ENCODE measurements at regions not wholly inside any gene's neighbourhood (a gene's known extent, or its start where the extent isn't known, plus 50 kb on each side); places are given as distances from the start of the nearest gene placed in this dataset.
"Not testable (repeated sequence)": the region's sequence is repeated elsewhere in the genome, so short reads cannot be mapped to it uniquely, and the experiment has no call there.

GRCh38 chr4:184907810-184908209 lies 82.0 kb upstream of the ACSL1 start:
- DNase-seq, result no peak

GRCh38 chr4:184911310-184911709 lies 85.5 kb upstream of the ACSL1 start:
- no peak for DNase-seq

GRCh38 chr4:184913356-184914143 lies 87.8 kb upstream of the ACSL1 start:
- no peak for DNase-seq

- not testable (repeated sequence) for DNase-seq
Measured at GRCh38 chr4:184918799-184919198, 93.0 kb upstream of the ACSL1 start.

GRCh38 chr4:184921456-184921855 lies 95.7 kb upstream of the ACSL1 start:
- no peak for DNase-seq

GRCh38 chr4:184922301-184922700 lies 96.0 kb upstream of the HELT start:
- no peak for DNase-seq

- DNase-seq, result no peak
Measured at GRCh38 chr4:184924516-184924915, 93.8 kb upstream of the HELT start.

- DNase-seq, result no peak
Measured at GRCh38 chr4:184929476-184929875, 88.8 kb upstream of the HELT start.

- DNase-seq, result no peak
Measured at GRCh38 chr4:184930026-184930425, 88.3 kb upstream of the HELT start.

GRCh38 chr4:184932343-184932742 lies 85.9 kb upstream of the HELT start:
- DNase-seq, result no peak

GRCh38 chr4:184933311-184933710 lies 85.0 kb upstream of the HELT start:
- no peak for DNase-seq

- DNase-seq, result no peak
Measured at GRCh38 chr4:184934184-184934583, 84.1 kb upstream of the HELT start.

- DNase-seq, result no peak
Measured at GRCh38 chr4:184934961-184935360, 83.3 kb upstream of the HELT start.

- DNase-seq, result no peak
Measured at GRCh38 chr4:184936071-184936470, 82.2 kb upstream of the HELT start.

GRCh38 chr4:184937030-184937710 lies 81.1 kb upstream of the HELT start:
- peak; percentile 29 for DNase-seq

- DNase-seq, result peak; percentile 29
Measured at GRCh38 chr4:184937745-184938144, 80.5 kb upstream of the HELT start.

- no peak for DNase-seq
Measured at GRCh38 chr4:184938871-184939270, 79.4 kb upstream of the HELT start.

GRCh38 chr4:184939978-184940377 lies 78.3 kb upstream of the HELT start:
- DNase-seq, result no peak

- DNase-seq, result no peak
Measured at GRCh38 chr4:184940500-184940899, 77.8 kb upstream of the HELT start.

GRCh38 chr4:184941671-184942418 lies 76.4 kb upstream of the HELT start:
- no peak for DNase-seq

- DNase-seq, result no peak
Measured at GRCh38 chr4:184942444-184943425, 75.6 kb upstream of the HELT start.

- DNase-seq, result no peak
Measured at GRCh38 chr4:184949020-184949419, 69.3 kb upstream of the HELT start.

Measured in NCI-H510A treated with DMSO at 0.1 percent for 48 hours (cell line).